K562 (cell line): ENCODE measurements at regions not wholly inside any gene's neighbourhood (a gene's known extent, or its start where the extent isn't known, plus 50 kb on each side); places are given as distances from the start of the nearest gene placed in this dataset.

Source experiments
- ATAC-seq: fragments of 200-7000 bp; cut with Tn5 transposase; 3 replicates; pipeline ENCODE4 v1.9.1; 2020; ENCODE audit warnings: moderate library complexity
- BruUV-seq: library from RNA; stranded (reverse); fragments of 400-500 nt; replicated peaks from 2 replicates; lab custom pipeline; 2021; lab: Mats Ljungman, UMichigan
- CTCF ChIA-PET: fragments of 300-600 bp; formaldehyde crosslinking; extraction: SDS; loops from one replicate; lab custom pipeline; 2021; ENCODE audit warnings: low intra/inter-chr PET ratio; lab: Yijun Ruan, JAX
- POLR2A ChIA-PET: fragments of 300-600, 350-650 bp; sonication (Branson Sonifier 250); formaldehyde crosslinking; extraction: SDS; loops from one replicate; lab custom pipeline; 2021; ENCODE audit warnings: antibody characterized with exemption, inconsistent platforms; lab: Yijun Ruan, JAX
- DNase-seq, 4 experiments: peaks; one replicate each; pipeline versions ENCODE4 v3.0.0 to v3.0.0-alpha.2; 2011 to 2018; ENCODE audit warnings: low spot score in 3 of 4, mixed read lengths in 3 of 4; ENCODE audit errors: extremely low read depth in 1 of 4
- FAIRE-seq: peaks from 2 replicates; lab custom pipeline; 2011; peaks lifted over from hg19 to GRCh38; lab: Jason Lieb, UNC
- H2AFZ ChIP-seq: 2 replicates; pipeline ENCODE4 v1.6.0; 2011; ENCODE audit warnings: low read depth, low read length, control low read depth, inconsistent platforms
- H3K27ac ChIP-seq: fragments of 200-600 bp; 3 replicates; pipeline ENCODE4 v1.8.0; 2011; ENCODE audit warnings: low read depth, mild to moderate bottlenecking, control low read depth, inconsistent platforms, low read length, moderate library complexity, mixed read lengths; ENCODE audit errors: extremely low read depth
- H3K27me3 ChIP-seq, 2 experiments: fragments of 300-600 bp in 1 of 2; 2 replicates in 1 of 2; 3 replicates in 1 of 2; pipeline versions ENCODE4 v1.6.0 to v1.8.0; 2011; ENCODE audit warnings: inconsistent platforms in 2 of 2, low read length in 2 of 2, mild to moderate bottlenecking in 1 of 2, mixed read lengths in 1 of 2, moderate library complexity in 1 of 2; ENCODE audit not compliant: control insufficient read depth in 2 of 2, insufficient read depth in 2 of 2
- H3K36me3 ChIP-seq: fragments of 300-600 bp; 3 replicates; pipeline ENCODE4 v1.8.0; 2011; ENCODE audit warnings: mild to moderate bottlenecking, low read length, inconsistent platforms; ENCODE audit not compliant: control insufficient read depth, insufficient read depth
- H3K4me1 ChIP-seq, 2 experiments: fragments of 200-600 bp in 1 of 2; replicated peaks in 1 of 2; 2 replicates in 1 of 2; 3 replicates in 1 of 2; pipeline versions ENCODE4 v1.5.1 to v1.8.0; 2011; ENCODE audit warnings: inconsistent platforms in 2 of 2, low read length in 2 of 2, mild to moderate bottlenecking in 1 of 2, mixed read lengths in 1 of 2, moderate library complexity in 1 of 2; ENCODE audit not compliant: control insufficient read depth in 2 of 2, insufficient read depth in 2 of 2
- H3K4me2 ChIP-seq: 2 replicates; pipeline ENCODE4 v1.6.1; 2011; ENCODE audit warnings: low read length, control low read depth, inconsistent platforms, mixed read lengths; ENCODE audit not compliant: insufficient read depth
- H3K4me3 ChIP-seq: fragments of 200-600 bp; sonication (generic), shearing (Covaris generic); 2 replicates; pipeline ENCODE4 v1.5.1; 2016; ENCODE audit warnings: control low read depth, inconsistent platforms
- H3K79me2 ChIP-seq: fragments of 200-600 bp; 3 replicates; pipeline ENCODE4 v1.8.0; 2011; ENCODE audit warnings: low read length, inconsistent platforms; ENCODE audit not compliant: control insufficient read depth, insufficient read depth
- H3K9ac ChIP-seq, 2 experiments: 2 replicates each; pipeline versions ENCODE4 v1.6.0 to v1.6.1; 2011; ENCODE audit warnings: low read depth in 2 of 2, low read length in 2 of 2, control low read depth in 1 of 2, inconsistent platforms in 1 of 2, mild to moderate bottlenecking in 1 of 2, mixed read lengths in 1 of 2; ENCODE audit not compliant: insufficient read depth in 1 of 2
- H3K9me1 ChIP-seq: one replicate; pipeline ENCODE4 v1.6.0; 2011; ENCODE audit warnings: inconsistent platforms, mild to moderate bottlenecking, low read length, moderate library complexity; ENCODE audit not compliant: control insufficient read depth, insufficient read depth
- H3K9me3 ChIP-seq: replicated peaks from 2 replicates; pipeline ENCODE4 v1.5.1; 2011; ENCODE audit warnings: low read depth, low read length, inconsistent platforms; ENCODE audit not compliant: control insufficient read depth, insufficient read depth
- H4K20me1 ChIP-seq: replicated peaks from 2 replicates; pipeline ENCODE4 v1.6.1; 2011; ENCODE audit warnings: low read length, inconsistent platforms, mixed read lengths; ENCODE audit not compliant: control insufficient read depth, insufficient read depth
- ATF7 ChIP-seq: fragments of 450-650 bp; IDR thresholded peaks from 2 replicates; pipeline ENCODE4 v1.7.1; 2014; ENCODE audit warnings: mild to moderate bottlenecking, moderate library complexity
- ERF ChIP-seq: fragments of 450-650 bp; formaldehyde crosslinking; IDR thresholded peaks from 2 replicates; pipeline ENCODE4 v1.4.0; 2020; ENCODE audit warnings: mild to moderate bottlenecking, mixed read lengths
- FOSL1 ChIP-seq: fragments of 200-800 bp; sonication (Bioruptor generic); conservative IDR thresholded peaks from 2 replicates; pipeline ENCODE4 v1.6.1; 2016; ENCODE audit warnings: missing genetic modification characterization, missing compliant biosample characterization
- HIVEP1 ChIP-seq: fragments of 250-450 bp; sonication (Bioruptor Pico); IDR thresholded peaks from 2 replicates; pipeline ENCODE4 v1.4.0; 2020; ENCODE audit warnings: mild to moderate bottlenecking
- JUND ChIP-seq, 2 experiments: IDR thresholded peaks; 2 replicates in 1 of 2; 3 replicates in 1 of 2; pipeline ENCODE4 v1.6.1; 2011; ENCODE audit warnings: borderline replicate concordance in 2 of 2, low read depth in 2 of 2, low read length in 2 of 2, improper control_type of control experiment in 1 of 2, missing biosample characterization in 1 of 2, missing genetic modification characterization in 1 of 2, missing genetic modification reagents in 1 of 2
- KLF10 ChIP-seq: fragments of 250-450 bp; sonication (Bioruptor Pico); IDR thresholded peaks from 2 replicates; pipeline ENCODE4 v1.6.1; 2021; ENCODE audit warnings: matching md5 sums
- PHB ChIP-seq: fragments of 250-450 bp; sonication (Bioruptor Pico); IDR thresholded peaks from 2 replicates; pipeline ENCODE4 v1.5.0; 2021
- TFAM ChIP-seq: fragments of 250-450 bp; sonication (Bioruptor Pico); conservative IDR thresholded peaks from 2 replicates; pipeline ENCODE4 v1.5.0; 2021; ENCODE audit warnings: mild to moderate bottlenecking, moderate library complexity
- TRIM28 ChIP-seq: fragments of 450-650 bp; IDR thresholded peaks from 2 replicates; pipeline ENCODE4 v1.6.1; 2017
- ZFP1 ChIP-seq: fragments of 450-650 bp; formaldehyde crosslinking; IDR thresholded peaks from 2 replicates; pipeline ENCODE4 v1.4.0; 2020; ENCODE audit warnings: mild to moderate bottlenecking, mixed read lengths
- ZNF354B ChIP-seq: fragments of 250-450 bp; sonication (Bioruptor Pico); IDR thresholded peaks from 2 replicates; pipeline ENCODE4 v1.4.0; 2020
- ZNF57 ChIP-seq: fragments of 450-650 bp; formaldehyde crosslinking; IDR thresholded peaks from 2 replicates; pipeline ENCODE4 v1.4.0; 2020; ENCODE audit warnings: mild to moderate bottlenecking, moderate library complexity
- ZNF780A ChIP-seq: fragments of 250-450 bp; sonication (Bioruptor Pico); IDR thresholded peaks from 2 replicates; pipeline ENCODE4 v1.5.0; 2021; ENCODE audit warnings: mild to moderate bottlenecking
- ZSCAN32 ChIP-seq: fragments of 450-650 bp; formaldehyde crosslinking; IDR thresholded peaks from 2 replicates; pipeline ENCODE4 v1.4.0; 2020; ENCODE audit warnings: mild to moderate bottlenecking, moderate library complexity
- WGBS: fragments of 100-300 bp; shearing (Covaris generic); methylation state at CpG from one replicate; pipeline ENCODE4 v1.1.6; 2016; ENCODE audit warnings: low coverage, mixed read lengths; ENCODE audit not compliant: insufficient coverage; ENCODE audit errors: missing lambda C conversion rate; 5-methylcytosine and 5-hydroxymethylcytosine counted together
- in situ Hi-C: fragments of 300-500 bp; cut with MboI; formaldehyde crosslinking; loops from 4 replicates; pipeline ENCODE4 v1.15.0; 2018; ENCODE audit warnings: inconsistent platforms, mixed read lengths
- intact Hi-C: fragments of 100-400 bp; cut with micrococcal nuclease; formaldehyde crosslinking; loops from 2 replicates; pipeline ENCODE4 v1.14.2; 2022
- TF ChIP-seq, protein P1 (sequence below), 2 experiments: fragments of 200-800 bp in 1 of 2; sonication (Bioruptor generic) in 1 of 2; sonication (generic) in 1 of 2; formaldehyde crosslinking in 1 of 2; IDR thresholded peaks in 1 of 2; conservative IDR thresholded peaks in 1 of 2; 2 replicates each; pipeline versions ENCODE4 v1.5.0 to v1.6.1; 2016 to 2020; ENCODE audit warnings: missing compliant biosample characterization in 1 of 2, missing genetic modification characterization in 1 of 2, missing genetic modification reagents in 1 of 2
- TF ChIP-seq, protein P2 (sequence below): fragments of 150-350 bp; IDR thresholded peaks from 2 replicates; pipeline ENCODE4 v1.6.1; 2014; ENCODE audit warnings: low read depth, mild to moderate bottlenecking, low read length, borderline replicate concordance
- TF ChIP-seq, protein P3 (sequence below): sonication (generic); formaldehyde crosslinking; IDR thresholded peaks from 2 replicates; pipeline ENCODE4 v1.8.0; 2022; ENCODE audit warnings: mild to moderate bottlenecking, missing genetic modification reagents

DNA sequence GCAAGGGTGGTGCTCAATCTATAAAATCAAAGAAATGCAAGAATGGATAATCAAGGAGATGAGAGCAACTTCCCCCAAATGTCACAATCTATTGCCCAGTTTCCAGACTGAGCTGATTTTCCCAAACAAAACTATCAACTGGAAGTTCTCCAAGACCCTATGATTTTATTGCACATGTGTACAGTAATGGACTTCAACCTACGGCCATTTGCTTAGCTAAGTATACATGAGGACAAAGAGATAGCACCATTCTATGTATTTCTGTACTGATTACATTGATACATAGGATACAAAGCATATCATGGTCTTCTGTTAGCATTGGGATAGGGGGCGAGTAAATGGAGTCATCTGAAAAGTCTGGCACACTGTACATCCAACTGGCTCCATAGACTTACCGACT lies 407.8 kb downstream of the GABRG1 start:
- no peak overlapping the region for H3K4me3 ChIP-seq
- no peak for TF ChIP-seq ERF (CRISPR knock-in tag)
- TF ChIP-seq, protein P1, sequence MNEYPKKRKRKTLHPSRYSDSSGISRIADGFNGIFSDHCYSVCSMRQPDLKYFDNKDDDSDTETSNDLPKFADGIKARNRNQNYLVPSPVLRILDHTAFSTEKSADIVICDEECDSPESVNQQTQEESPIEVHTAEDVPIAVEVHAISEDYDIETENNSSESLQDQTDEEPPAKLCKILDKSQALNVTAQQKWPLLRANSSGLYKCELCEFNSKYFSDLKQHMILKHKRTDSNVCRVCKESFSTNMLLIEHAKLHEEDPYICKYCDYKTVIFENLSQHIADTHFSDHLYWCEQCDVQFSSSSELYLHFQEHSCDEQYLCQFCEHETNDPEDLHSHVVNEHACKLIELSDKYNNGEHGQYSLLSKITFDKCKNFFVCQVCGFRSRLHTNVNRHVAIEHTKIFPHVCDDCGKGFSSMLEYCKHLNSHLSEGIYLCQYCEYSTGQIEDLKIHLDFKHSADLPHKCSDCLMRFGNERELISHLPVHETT (CRISPR knock-in tag; conservative IDR thresholded peaks at IDR 0.05 in 1 of 2, IDR thresholded peaks at IDR 0.05 in 1 of 2): no peak
- no peak for TF ChIP-seq ZNF57 (CRISPR knock-in tag)
- TF ChIP-seq HIVEP1 (CRISPR knock-in tag): no peak
- TF ChIP-seq ZSCAN32 (CRISPR knock-in tag): no peak
- TF ChIP-seq FOSL1 (tag): no peak
- TF ChIP-seq ZFP1 (CRISPR knock-in tag): no peak
- no peak for TF ChIP-seq TFAM (CRISPR knock-in tag)
- no peak for TF ChIP-seq PHB (CRISPR knock-in tag)
- no peak for TF ChIP-seq TRIM28
- TF ChIP-seq, protein P2, sequence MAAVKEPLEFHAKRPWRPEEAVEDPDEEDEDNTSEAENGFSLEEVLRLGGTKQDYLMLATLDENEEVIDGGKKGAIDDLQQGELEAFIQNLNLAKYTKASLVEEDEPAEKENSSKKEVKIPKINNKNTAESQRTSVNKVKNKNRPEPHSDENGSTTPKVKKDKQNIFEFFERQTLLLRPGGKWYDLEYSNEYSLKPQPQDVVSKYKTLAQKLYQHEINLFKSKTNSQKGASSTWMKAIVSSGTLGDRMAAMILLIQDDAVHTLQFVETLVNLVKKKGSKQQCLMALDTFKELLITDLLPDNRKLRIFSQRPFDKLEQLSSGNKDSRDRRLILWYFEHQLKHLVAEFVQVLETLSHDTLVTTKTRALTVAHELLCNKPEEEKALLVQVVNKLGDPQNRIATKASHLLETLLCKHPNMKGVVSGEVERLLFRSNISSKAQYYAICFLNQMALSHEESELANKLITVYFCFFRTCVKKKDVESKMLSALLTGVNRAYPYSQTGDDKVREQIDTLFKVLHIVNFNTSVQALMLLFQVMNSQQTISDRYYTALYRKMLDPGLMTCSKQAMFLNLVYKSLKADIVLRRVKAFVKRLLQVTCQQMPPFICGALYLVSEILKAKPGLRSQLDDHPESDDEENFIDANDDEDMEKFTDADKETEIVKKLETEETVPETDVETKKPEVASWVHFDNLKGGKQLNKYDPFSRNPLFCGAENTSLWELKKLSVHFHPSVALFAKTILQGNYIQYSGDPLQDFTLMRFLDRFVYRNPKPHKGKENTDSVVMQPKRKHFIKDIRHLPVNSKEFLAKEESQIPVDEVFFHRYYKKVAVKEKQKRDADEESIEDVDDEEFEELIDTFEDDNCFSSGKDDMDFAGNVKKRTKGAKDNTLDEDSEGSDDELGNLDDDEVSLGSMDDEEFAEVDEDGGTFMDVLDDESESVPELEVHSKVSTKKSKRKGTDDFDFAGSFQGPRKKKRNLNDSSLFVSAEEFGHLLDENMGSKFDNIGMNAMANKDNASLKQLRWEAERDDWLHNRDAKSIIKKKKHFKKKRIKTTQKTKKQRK: no peak
- no peak for TF ChIP-seq KLF10 (CRISPR knock-in tag)
- TF ChIP-seq JUND (IDR thresholded peaks at IDR 0.05; ENCODE audit: borderline replicate concordance, low read depth, low read length): no peak
- TF ChIP-seq JUND (tag; IDR thresholded peaks at IDR 0.05; ENCODE audit: borderline replicate concordance, low read depth, low read length): no peak
- TF ChIP-seq ATF7: no peak
- TF ChIP-seq, protein P3, sequence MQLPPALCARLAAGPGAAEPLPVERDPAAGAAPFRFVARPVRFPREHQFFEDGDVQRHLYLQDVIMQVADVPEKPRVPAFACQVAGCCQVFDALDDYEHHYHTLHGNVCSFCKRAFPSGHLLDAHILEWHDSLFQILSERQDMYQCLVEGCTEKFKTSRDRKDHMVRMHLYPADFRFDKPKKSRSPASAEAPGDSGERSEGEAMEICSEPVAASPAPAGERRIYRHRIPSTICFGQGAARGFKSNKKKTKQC (CRISPR knock-in tag): no peak
- no peak for TF ChIP-seq ZNF780A (CRISPR knock-in tag)
- no peak for TF ChIP-seq ZNF354B (CRISPR knock-in tag)
- ChIA-PET CTCF (no interaction called here), POLR2A (no interaction called here)
- no peaks in the 10 kb centered on the region for H3K79me2 ChIP-seq
- no peak overlapping the region for H3K4me2 ChIP-seq
- DNase-seq (no peak), ATAC-seq (no peak), FAIRE-seq (no peak)
- no peak overlapping the region for H3K9ac ChIP-seq
- intact Hi-C loops: no loop called here
- BruUV-seq: no TSS peak
- H4K20me1 ChIP-seq: no peaks in the 10 kb centered on the region
- no peak overlapping the region for H3K27ac ChIP-seq
- H2AFZ ChIP-seq: no peak overlapping the region
- no peaks in the 10 kb centered on the region for H3K4me1 ChIP-seq
- no peaks in the 10 kb centered on the region for H3K27me3 ChIP-seq
- peaks cover 2% of the 10 kb centered on the region; the same call in 1 of the 2 replicates for H3K9me3 ChIP-seq
- WGBS: 3% methylated on average over 3 of the region's 3 CpGs
- in situ Hi-C loops: no loop called here
- no peaks in the 10 kb centered on the region for H3K9me1 ChIP-seq
- H3K36me3 ChIP-seq: no peaks in the 10 kb centered on the region
